Naive thymus-derived CD4-positive, alpha-beta T cell (primary cell): ENCODE measurements at regions not wholly inside any gene's neighbourhood (a gene's known extent, or its start where the extent isn't known, plus 50 kb on each side); places are given as distances from the start of the nearest gene placed in this dataset.

Experiments used
- ATAC-seq: fragments of 150-1000 bp; cut with Tn5 transposase; 2 replicates; pipeline ENCODE4 v1.10.0; 2021; ENCODE audit warnings: mild to moderate bottlenecking, moderate library complexity
- CTCF ChIA-PET: fragments of 350-600 bp; sonication (Branson Sonifier 250); formaldehyde crosslinking; loops from one replicate; lab custom pipeline; 2021; ENCODE audit warnings: antibody characterized with exemption; lab: Charles Lee
- POLR2A ChIA-PET: fragments of 350-600 bp; sonication (Branson Sonifier 250); formaldehyde crosslinking; loops from one replicate; lab custom pipeline; 2021; ENCODE audit warnings: antibody characterized with exemption, inconsistent platforms; lab: Charles Lee
- DNase-seq, 9 donors: peaks; one replicate each; pipeline versions ENCODE4 v3.0.0 to v3.0.0-alpha.2; 2020 to 2022; ENCODE audit warnings: mixed read lengths in 1 of 9
- H3K27ac ChIP-seq: one replicate; pipeline ENCODE4 v1.7.0; 2013; ENCODE audit warnings: mild to moderate bottlenecking, low read depth, low read length, moderate library complexity
- H3K27me3 ChIP-seq, 2 donors: one replicate each; pipeline ENCODE4 v1.7.0; 2013; ENCODE audit warnings: low read length in 2 of 2, mild to moderate bottlenecking in 2 of 2, moderate library complexity in 2 of 2; ENCODE audit not compliant: control insufficient read depth in 2 of 2, insufficient read depth in 2 of 2
- H3K36me3 ChIP-seq, 3 experiments: 1 replicate in 2 of 3; 2 replicates in 1 of 3; pipeline ENCODE4 v1.7.0; 2013; ENCODE audit warnings: low read length in 3 of 3, mild to moderate bottlenecking in 3 of 3, moderate library complexity in 1 of 3; ENCODE audit not compliant: insufficient read depth in 3 of 3, control insufficient read depth in 2 of 3
- H3K4me1 ChIP-seq, 2 donors: one replicate each; pipeline ENCODE4 v1.7.0; 2013; ENCODE audit warnings: low read length in 2 of 2, mild to moderate bottlenecking in 2 of 2, moderate library complexity in 1 of 2; ENCODE audit not compliant: control insufficient read depth in 2 of 2, insufficient read depth in 2 of 2
- H3K4me3 ChIP-seq: 2 replicates; pipeline ENCODE4 v1.7.0; 2013; ENCODE audit warnings: mild to moderate bottlenecking, low read length
- H3K9me3 ChIP-seq, 3 experiments: 1 replicate in 2 of 3; 2 replicates in 1 of 3; pipeline ENCODE4 v1.7.0; 2013; ENCODE audit warnings: low read length in 3 of 3; ENCODE audit not compliant: control insufficient read depth in 2 of 3
- H3K27ac Mint-ChIP-seq, 9 donors: one replicate each; pipeline ENCODE4 v1.8.0; 2020 to 2022; ENCODE audit warnings: mixed read lengths in 9 of 9, mild to moderate bottlenecking in 8 of 9, moderate library complexity in 5 of 9, inconsistent platforms in 2 of 9
- H3K27me3 Mint-ChIP-seq, 5 donors: one replicate each; pipeline ENCODE4 v1.8.0; 2021 to 2022; ENCODE audit warnings: mixed read lengths in 5 of 5, mild to moderate bottlenecking in 1 of 5
- H3K36me3 Mint-ChIP-seq, 5 donors: one replicate each; pipeline ENCODE4 v1.8.0; 2020 to 2022; ENCODE audit warnings: mixed read lengths in 5 of 5, mild to moderate bottlenecking in 3 of 5, inconsistent platforms in 1 of 5
- H3K4me1 Mint-ChIP-seq, 7 donors: one replicate each; pipeline ENCODE4 v1.8.0; 2020 to 2022; ENCODE audit warnings: mixed read lengths in 7 of 7, mild to moderate bottlenecking in 3 of 7, inconsistent platforms in 1 of 7
- H3K4me3 Mint-ChIP-seq, 10 donors: one replicate each; pipeline ENCODE4 v1.8.0; 2020 to 2022; ENCODE audit warnings: mild to moderate bottlenecking in 10 of 10, mixed read lengths in 10 of 10, moderate library complexity in 6 of 10, inconsistent platforms in 2 of 10
- H3K9me3 Mint-ChIP-seq, 11 donors: one replicate each; pipeline ENCODE4 v1.8.0; 2020 to 2022; ENCODE audit warnings: mixed read lengths in 11 of 11, mild to moderate bottlenecking in 4 of 11, inconsistent platforms in 1 of 11, moderate library complexity in 1 of 11
- intact Hi-C, 2 donors: fragments of 100-400 bp; cut with micrococcal nuclease; formaldehyde crosslinking; loops; one replicate each; pipeline ENCODE4 v1.15.1; 2023

GRCh38 chr13:61831026-61831425 lies 415.4 kb upstream of the PCDH20 start:
- Mint-ChIP-seq H3K36me3 (no peaks in the 10 kb centered on the region), H3K27me3 (no peaks in the 10 kb centered on the region), H3K4me1 (no peaks in the 10 kb centered on the region), H3K4me3 (no peak overlapping the region), H3K9me3 (peaks cover 0 to 21% (median 7%) of the 10 kb centered on the region in 11 donors), H3K27ac (no peak overlapping the region)
- Histone ChIP-seq H3K4me3 (no peak overlapping the region), H3K27ac (no peak overlapping the region), H3K4me1 (no peaks in the 10 kb centered on the region), H3K9me3 (no peaks in the 10 kb centered on the region), H3K36me3 (no peaks in the 10 kb centered on the region), H3K27me3 (no peaks in the 10 kb centered on the region)
- POLR2A ChIA-PET = no interaction called here
- ATAC-seq (no peak), DNase-seq (no peak)
- CTCF ChIA-PET = no interaction called here
- intact Hi-C loops = no loop called here

GRCh38 chr13:61830475-61830874 lies 414.8 kb upstream of the PCDH20 start:
- no peaks in the 10 kb centered on the region for H3K9me3 ChIP-seq
- H3K27ac Mint-ChIP-seq = no peak overlapping the region
- CTCF ChIA-PET = no interaction called here
- ATAC-seq (no peak), DNase-seq (no peak)
- intact Hi-C loops = no loop called here
- no peak overlapping the region for H3K4me3 ChIP-seq
- no peaks in the 10 kb centered on the region for H3K36me3 Mint-ChIP-seq
- no peaks in the 10 kb centered on the region for H3K27me3 ChIP-seq
- H3K27ac ChIP-seq = no peak overlapping the region
- H3K4me1 ChIP-seq = no peaks in the 10 kb centered on the region
- no peaks in the 10 kb centered on the region for H3K36me3 ChIP-seq
- peaks cover 0 to 18% (median 6%) of the 10 kb centered on the region in 11 donors for H3K9me3 Mint-ChIP-seq
- POLR2A ChIA-PET = no interaction called here
- no peaks in the 10 kb centered on the region for H3K27me3 Mint-ChIP-seq
- no peak overlapping the region for H3K4me3 Mint-ChIP-seq
- H3K4me1 Mint-ChIP-seq = no peaks in the 10 kb centered on the region

- intact Hi-C loops = no loop called here
- Mint-ChIP-seq H3K4me1 (no peaks in the 10 kb centered on the region), H3K27ac (no peak overlapping the region), H3K9me3 (peaks cover 0 to 15% (median 8%) of the 10 kb centered on the region in 11 donors), H3K27me3 (no peaks in the 10 kb centered on the region), H3K4me3 (no peak overlapping the region), H3K36me3 (no peaks in the 10 kb centered on the region)
- Histone ChIP-seq H3K27ac (no peak overlapping the region), H3K36me3 (no peaks in the 10 kb centered on the region), H3K4me3 (no peak overlapping the region), H3K27me3 (no peaks in the 10 kb centered on the region), H3K9me3 (no peaks in the 10 kb centered on the region), H3K4me1 (no peaks in the 10 kb centered on the region)
- DNase-seq (no peak), ATAC-seq (no peak)
- ChIA-PET CTCF (no interaction called here), POLR2A (no interaction called here)
Observed at GRCh38 chr13:61824168-61824567, 408.5 kb upstream of the PCDH20 start.

- DNase-seq (no peak), ATAC-seq (no peak)
- no peak overlapping the region for H3K27ac Mint-ChIP-seq
- no peaks in the 10 kb centered on the region for H3K27me3 Mint-ChIP-seq
- no peaks in the 10 kb centered on the region for H3K27me3 ChIP-seq
- H3K9me3 ChIP-seq = no peaks in the 10 kb centered on the region
- intact Hi-C loops = no loop called here
- CTCF ChIA-PET = no interaction called here
- H3K4me1 Mint-ChIP-seq = no peaks in the 10 kb centered on the region
- no peak overlapping the region for H3K27ac ChIP-seq
- no peaks in the 10 kb centered on the region for H3K36me3 ChIP-seq
- H3K4me3 ChIP-seq = no peak overlapping the region
- no peaks in the 10 kb centered on the region for H3K36me3 Mint-ChIP-seq
- POLR2A ChIA-PET = no interaction called here
- H3K4me1 ChIP-seq = no peaks in the 10 kb centered on the region
- H3K9me3 Mint-ChIP-seq = peaks cover 1 to 21% (median 8%) of the 10 kb centered on the region in 11 donors
- H3K4me3 Mint-ChIP-seq = no peak overlapping the region
Observed at GRCh38 chr13:61812286-61812685, 396.6 kb upstream of the PCDH20 start.

- Mint-ChIP-seq H3K4me1 (no peaks in the 10 kb centered on the region), H3K36me3 (no peaks in the 10 kb centered on the region), H3K27ac (no peak overlapping the region), H3K27me3 (no peaks in the 10 kb centered on the region), H3K9me3 (peaks cover 0 to 21% (median 10%) of the 10 kb centered on the region in 11 donors), H3K4me3 (no peak overlapping the region)
- POLR2A ChIA-PET = no interaction called here
- no peaks in the 10 kb centered on the region for H3K4me1 ChIP-seq
- CTCF ChIA-PET = no interaction called here
- H3K36me3 ChIP-seq = no peaks in the 10 kb centered on the region
- no peak overlapping the region for H3K27ac ChIP-seq
- DNase-seq (no peak), ATAC-seq (no peak)
- intact Hi-C loops = no loop called here
- no peaks in the 10 kb centered on the region for H3K9me3 ChIP-seq
- H3K4me3 ChIP-seq = no peak overlapping the region
- no peaks in the 10 kb centered on the region for H3K27me3 ChIP-seq
Observed at GRCh38 chr13:61810065-61810464, 394.4 kb upstream of the PCDH20 start.

GRCh38 chr13:61797397-61797796 lies 381.7 kb upstream of the PCDH20 start:
- Histone ChIP-seq H3K4me3 (no peak overlapping the region), H3K36me3 (no peaks in the 10 kb centered on the region), H3K9me3 (no peaks in the 10 kb centered on the region), H3K27ac (no peak overlapping the region), H3K27me3 (no peaks in the 10 kb centered on the region), H3K4me1 (no peaks in the 10 kb centered on the region)
- intact Hi-C loops = no loop called here
- Mint-ChIP-seq H3K4me3 (no peak overlapping the region), H3K4me1 (no peaks in the 10 kb centered on the region), H3K9me3 (peaks cover 0 to 25% (median 4%) of the 10 kb centered on the region in 11 donors), H3K27ac (no peak overlapping the region), H3K36me3 (no peaks in the 10 kb centered on the region), H3K27me3 (no peaks in the 10 kb centered on the region)
- ATAC-seq (no peak), DNase-seq (no peak)
- ChIA-PET CTCF (no interaction called here), POLR2A (no interaction called here)

GRCh38 chr13:61795580-61795979 lies 379.9 kb upstream of the PCDH20 start:
- no peak for DNase-seq
- Histone ChIP-seq H3K27ac (no peak overlapping the region), H3K36me3 (no peaks in the 10 kb centered on the region), H3K27me3 (no peaks in the 10 kb centered on the region), H3K4me3 (no peak overlapping the region), H3K9me3 (no peaks in the 10 kb centered on the region), H3K4me1 (no peaks in the 10 kb centered on the region)
- Mint-ChIP-seq H3K4me3 (no peak overlapping the region), H3K9me3 (peaks cover 0 to 29% (median 3%) of the 10 kb centered on the region in 11 donors), H3K36me3 (no peaks in the 10 kb centered on the region), H3K27me3 (no peaks in the 10 kb centered on the region), H3K4me1 (no peaks in the 10 kb centered on the region), H3K27ac (no peak overlapping the region)
- CTCF ChIA-PET = no interaction called here
- intact Hi-C loops = no loop called here
- POLR2A ChIA-PET = no interaction called here
- no peak for ATAC-seq
